ENCODE measurements at regions not wholly inside any gene's neighbourhood (a gene's known extent, or its start where the extent isn't known, plus 50 kb on each side); places are given as distances from the start of the nearest gene placed in this dataset.

DNA sequence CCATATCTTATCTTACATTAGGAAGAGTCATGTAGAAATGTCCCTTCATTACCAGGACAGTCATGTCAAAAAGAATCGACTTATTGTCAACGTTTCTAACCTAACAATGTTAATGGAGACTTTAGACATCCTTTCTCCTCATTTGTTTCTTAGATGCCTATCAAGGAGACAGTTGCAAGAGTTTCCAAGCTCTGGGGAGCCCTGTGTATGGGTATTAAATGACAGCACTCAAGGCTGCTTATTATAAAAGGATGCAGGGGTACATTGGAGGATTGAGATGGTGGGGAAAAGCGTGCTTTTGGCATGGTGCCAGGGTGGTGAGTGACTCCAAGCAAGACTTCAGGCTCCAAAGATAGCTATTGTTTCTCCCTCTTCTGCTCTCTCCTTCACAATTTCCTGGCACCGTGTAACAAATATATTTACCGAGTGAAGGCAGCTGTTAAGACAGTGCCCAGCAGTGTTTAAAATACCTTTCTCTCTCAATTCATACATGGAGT is 461.3 kb upstream of the CLINT1 start:
- no peak for ATAC-seq
- no peaks in the 10 kb centered on the region for H3K9me3 ChIP-seq
- no peaks in the 10 kb centered on the region for H3K36me3 ChIP-seq (replicated peaks in 1 of 2; ENCODE audit: insufficient read depth in 1 of 2, low read depth in 2 of 2)
- intact Hi-C loops (cut with DNase I), result no loop called here
- no peak for DNase-seq
- no peaks in the 10 kb centered on the region for H3K4me1 ChIP-seq
- TF ChIP-seq, protein P1, sequence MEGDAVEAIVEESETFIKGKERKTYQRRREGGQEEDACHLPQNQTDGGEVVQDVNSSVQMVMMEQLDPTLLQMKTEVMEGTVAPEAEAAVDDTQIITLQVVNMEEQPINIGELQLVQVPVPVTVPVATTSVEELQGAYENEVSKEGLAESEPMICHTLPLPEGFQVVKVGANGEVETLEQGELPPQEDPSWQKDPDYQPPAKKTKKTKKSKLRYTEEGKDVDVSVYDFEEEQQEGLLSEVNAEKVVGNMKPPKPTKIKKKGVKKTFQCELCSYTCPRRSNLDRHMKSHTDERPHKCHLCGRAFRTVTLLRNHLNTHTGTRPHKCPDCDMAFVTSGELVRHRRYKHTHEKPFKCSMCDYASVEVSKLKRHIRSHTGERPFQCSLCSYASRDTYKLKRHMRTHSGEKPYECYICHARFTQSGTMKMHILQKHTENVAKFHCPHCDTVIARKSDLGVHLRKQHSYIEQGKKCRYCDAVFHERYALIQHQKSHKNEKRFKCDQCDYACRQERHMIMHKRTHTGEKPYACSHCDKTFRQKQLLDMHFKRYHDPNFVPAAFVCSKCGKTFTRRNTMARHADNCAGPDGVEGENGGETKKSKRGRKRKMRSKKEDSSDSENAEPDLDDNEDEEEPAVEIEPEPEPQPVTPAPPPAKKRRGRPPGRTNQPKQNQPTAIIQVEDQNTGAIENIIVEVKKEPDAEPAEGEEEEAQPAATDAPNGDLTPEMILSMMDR (IDR thresholded peaks at IDR 0.05), result no peak
- TF ChIP-seq POLR2A (IDR thresholded peaks at IDR 0.05), result no peak
- H3K27me3 ChIP-seq, result no peaks in the 10 kb centered on the region
- no peak overlapping the region for H3K27ac ChIP-seq
- 31 to 35% methylated on average over 5 of the region's 5 CpGs for WGBS, 2 donors
- H3K4me3 ChIP-seq, result no peak overlapping the region

DNA sequence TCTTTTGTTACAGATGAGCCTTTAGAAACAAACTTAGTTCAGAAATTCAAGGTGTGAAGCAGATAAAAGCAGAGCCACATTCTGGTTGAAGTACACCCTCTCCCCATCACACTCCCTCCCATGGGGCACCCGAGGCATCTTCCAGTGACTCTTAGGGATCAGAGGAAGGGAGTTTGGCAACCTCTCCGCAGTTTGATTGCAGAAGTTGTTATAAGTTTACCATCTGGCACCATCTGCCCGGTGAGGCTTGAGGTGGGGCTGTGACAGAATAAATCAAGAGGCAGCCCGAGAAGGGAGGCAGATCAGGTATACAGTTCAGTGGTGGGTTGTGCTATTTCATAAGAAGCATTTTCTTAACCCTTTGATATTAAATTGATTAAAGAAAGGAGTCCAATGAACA is 458.6 kb upstream of the CLINT1 start:
- Histone ChIP-seq H3K9me3 (no peaks in the 10 kb centered on the region), H3K4me1 (no peaks in the 10 kb centered on the region), H3K27me3 (no peaks in the 10 kb centered on the region), H3K36me3 (replicated peaks in 1 of 2; ENCODE audit: insufficient read depth in 1 of 2, low read depth in 2 of 2) (no peaks in the 10 kb centered on the region), H3K27ac (no peak overlapping the region), H3K4me3 (no peak overlapping the region)
- no peak for DNase-seq
- intact Hi-C loops (cut with DNase I), result no loop called here
- whole genome bisulfite sequencing, 2 donors, result 49 to 50% methylated on average over 4 of the region's 4 CpGs
- ATAC-seq, result no peak
- TF ChIP-seq, protein P1 (IDR thresholded peaks at IDR 0.05), result no peak
- TF ChIP-seq POLR2A (IDR thresholded peaks at IDR 0.05), result no peak

DNA sequence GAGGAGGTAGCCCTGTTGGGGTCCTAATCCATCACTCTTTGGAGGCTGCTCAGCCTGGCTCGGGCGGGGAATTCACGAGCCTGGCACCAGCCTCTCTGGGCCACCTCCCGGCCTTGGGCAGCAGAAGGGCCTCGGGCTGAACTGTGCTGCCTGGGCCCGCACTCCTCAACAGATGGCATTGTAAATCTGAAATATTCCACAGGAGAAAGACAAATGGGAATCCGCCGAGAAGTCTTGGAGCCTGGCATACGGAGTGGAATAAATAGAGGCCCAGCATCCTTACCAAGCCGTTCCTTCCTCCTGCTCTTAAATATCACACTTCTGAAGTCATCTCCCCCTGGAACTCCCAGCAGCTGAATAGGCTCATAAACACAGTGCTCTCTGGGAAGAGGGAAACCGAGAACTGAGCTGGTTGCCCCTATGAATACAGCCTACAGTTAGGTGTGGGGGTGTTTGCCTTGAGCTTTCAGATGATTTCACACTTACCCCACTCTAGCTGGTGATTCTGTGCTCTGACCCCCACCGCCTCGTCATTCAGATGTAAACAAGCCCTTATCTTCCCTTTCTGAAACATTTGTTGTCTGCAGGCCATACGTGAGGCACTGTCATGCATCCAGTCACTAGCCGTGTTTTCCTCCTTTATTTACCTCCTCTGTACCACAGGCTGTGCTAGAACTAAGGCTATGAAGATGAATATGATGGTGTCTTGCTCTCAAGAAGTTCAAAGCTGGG is 455.0 kb upstream of the CLINT1 start:
- ATAC-seq (no peak), DNase-seq (no peak)
- H3K36me3 ChIP-seq (replicated peaks in 1 of 2; ENCODE audit: insufficient read depth in 1 of 2, low read depth in 2 of 2), result no peaks in the 10 kb centered on the region
- intact Hi-C loops (cut with DNase I), result no loop called here
- no peaks in the 10 kb centered on the region for H3K4me1 ChIP-seq
- H3K27me3 ChIP-seq, result no peaks in the 10 kb centered on the region
- H3K4me3 ChIP-seq, result no peak overlapping the region
- TF ChIP-seq POLR2A (IDR thresholded peaks at IDR 0.05), result no peak
- TF ChIP-seq, protein P1 (IDR thresholded peaks at IDR 0.05), result no peak
- H3K27ac ChIP-seq, result no peak overlapping the region
- 85 to 87% methylated on average over 15 of the region's 15 CpGs for WGBS, 2 donors
- no peaks in the 10 kb centered on the region for H3K9me3 ChIP-seq

DNA sequence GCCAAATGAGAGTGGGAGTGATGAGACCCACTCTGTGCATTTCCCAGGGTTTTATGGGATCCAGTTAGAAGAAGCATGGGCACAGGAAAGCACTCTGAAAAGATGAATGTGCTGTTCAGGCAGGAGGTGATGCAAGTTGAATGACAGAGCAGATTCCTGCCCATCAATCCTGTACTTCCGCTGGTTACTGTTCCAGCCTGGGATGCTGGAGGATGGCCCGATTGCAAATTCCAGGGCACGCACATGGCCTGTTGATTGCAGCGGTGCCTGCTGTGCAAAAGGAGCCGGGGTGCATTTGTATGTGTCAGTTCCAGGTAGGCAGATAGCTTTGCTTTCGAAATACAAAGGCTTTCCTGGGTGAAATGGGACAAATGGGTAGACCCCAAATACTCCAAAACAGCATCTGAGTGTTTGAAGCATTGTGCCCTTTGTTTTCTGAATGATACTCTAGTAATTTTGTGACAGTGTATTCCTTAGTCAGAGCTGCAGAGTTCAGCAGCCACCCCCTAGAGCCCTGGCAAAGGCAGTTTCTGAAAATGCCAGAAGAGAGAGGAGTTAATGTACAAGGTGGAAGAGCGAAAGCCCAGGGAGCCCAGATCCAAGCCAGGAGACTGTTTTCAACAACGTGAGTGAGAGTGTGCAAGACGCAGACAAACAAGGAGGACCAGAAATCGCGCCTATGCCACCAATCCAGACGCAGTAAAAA is 454.2 kb upstream of the CLINT1 start:
- Histone ChIP-seq H3K4me3 (no peak overlapping the region), H3K9me3 (no peaks in the 10 kb centered on the region), H3K36me3 (replicated peaks in 1 of 2; ENCODE audit: insufficient read depth in 1 of 2, low read depth in 2 of 2) (no peaks in the 10 kb centered on the region), H3K27ac (no peak overlapping the region), H3K4me1 (no peaks in the 10 kb centered on the region), H3K27me3 (no peaks in the 10 kb centered on the region)
- no peak for ATAC-seq
- DNase-seq, result no peak
- TF ChIP-seq POLR2A (IDR thresholded peaks at IDR 0.05), result no peak
- TF ChIP-seq, protein P1 (IDR thresholded peaks at IDR 0.05), result no peak
- 79 to 86% methylated on average over 12 of the region's 12 CpGs for WGBS, 2 donors
- intact Hi-C loops (cut with DNase I), result no loop called here
